ENCODE measurements at regions not wholly inside any gene's neighbourhood (a gene's known extent, or its start where the extent isn't known, plus 50 kb on each side); places are given as distances from the start of the nearest gene placed in this dataset.

GRCh38 chr2:11019614-11020013 is 107.9 kb downstream of the KCNF1 start:
- no peak for DNase-seq (ENCODE audit: low read depth, low spot score)
- H3K4me1 ChIP-seq (ENCODE audit: control insufficient read depth, extremely low read depth, insufficient read depth, low read length): no peaks in the 10 kb centered on the region
- POLR2A ChIA-PET: no interaction called here
- no peaks in the 10 kb centered on the region for H4K20me1 ChIP-seq (replicated peaks; ENCODE audit: control insufficient read depth, extremely low read depth, insufficient read depth, low read length)
- no peak overlapping the region for H3K4me2 ChIP-seq (ENCODE audit: insufficient read depth, low read length)
- no peak overlapping the region for H3K27ac ChIP-seq (ENCODE audit: insufficient read depth, low read depth, low read length)
- peaks cover 0 to 8% of the 10 kb centered on the region in 2 experiments for H3K27me3 ChIP-seq (ENCODE audit: control insufficient read depth in 2 of 2, insufficient read depth in 2 of 2, low read length in 2 of 2)
- TF ChIP-seq MAX (IDR thresholded peaks at IDR 0.05; ENCODE audit: insufficient read depth, insufficient read length): no peak
- no peak for TF ChIP-seq POLR2A (IDR thresholded peaks at IDR 0.05; ENCODE audit: low read depth, low read length)
- no peak for TF ChIP-seq JUN (IDR thresholded peaks at IDR 0.05; ENCODE audit: borderline replicate concordance, insufficient read depth, insufficient read length, low read depth)
- no peak for TF ChIP-seq MYC (IDR thresholded peaks at IDR 0.05; ENCODE audit: low read depth, low read length)
- TF ChIP-seq FOS (IDR thresholded peaks at IDR 0.05; ENCODE audit: borderline replicate concordance, insufficient read depth, low read length): no peak
- no peak for TF ChIP-seq GATA2 (IDR thresholded peaks at IDR 0.05; ENCODE audit: insufficient read depth, insufficient read length, low read depth, low read length)
- no peak for TF ChIP-seq POLR2AphosphoS5 (IDR thresholded peaks at IDR 0.05; ENCODE audit: insufficient read depth, low read depth, low read length)
- TF ChIP-seq EZH2 (IDR thresholded peaks at IDR 0.05; ENCODE audit: borderline replicate concordance, low read depth, low read length, severe bottlenecking): no peak
- no peak for TF ChIP-seq CTCF (IDR thresholded peaks at IDR 0.05; ENCODE audit: extremely low read depth in 1 of 2, insufficient read depth in 1 of 2, low read depth in 1 of 2, low read length in 2 of 2)
- H3K36me3 ChIP-seq (ENCODE audit: control insufficient read depth in 2 of 2, extremely low read depth in 1 of 2, insufficient read depth in 2 of 2, low read length in 2 of 2): no peaks in the 10 kb centered on the region
- H3K79me2 ChIP-seq (ENCODE audit: control insufficient read depth, insufficient read depth, low read length): no peaks in the 10 kb centered on the region
- BruUV-seq (replicated peaks): no TSS peak
- FAIRE-seq: no peak
- H3K9me1 ChIP-seq (replicated peaks; ENCODE audit: control insufficient read depth, extremely low read depth, insufficient read depth, low read length): no peaks in the 10 kb centered on the region
- no peak overlapping the region for H2AFZ ChIP-seq (ENCODE audit: low read depth, low read length)
- no peak overlapping the region for H3K4me3 ChIP-seq (replicated peaks in 1 of 3; ENCODE audit: insufficient read depth in 1 of 3, low read depth in 1 of 3, low read length in 3 of 3)
- H3K9me3 ChIP-seq (replicated peaks; ENCODE audit: control insufficient read depth, insufficient read depth, low read length): no peaks in the 10 kb centered on the region
- intact Hi-C loops (cut with micrococcal nuclease): no loop called here
- no peak overlapping the region for H3K9ac ChIP-seq (replicated peaks; ENCODE audit: extremely low read depth, insufficient read depth, low read length)
- dilution Hi-C loops (cut with MboI; ENCODE audit: extremely low pct_ligation_motif_present, low sequenced_read_pairs): no loop called here
- CTCF ChIA-PET: no interaction called here
